ENCODE measurements at regions not wholly inside any gene's neighbourhood (a gene's known extent, or its start where the extent isn't known, plus 50 kb on each side); places are given as distances from the start of the nearest gene placed in this dataset.
"Not testable (repeated sequence)": the region's sequence is repeated elsewhere in the genome, so short reads cannot be mapped to it uniquely, and the experiment has no call there.

- H3K27ac Mint-ChIP-seq, DNase-seq: not testable (repeated sequence)
Observed at GRCh38 chr14:66278418-66278817, 207.8 kb upstream of the CCDC196 start.

GRCh38 chr14:66281036-66281776, 205.0 kb upstream of the CCDC196 start:
- no peak for DNase-seq
- H3K4me1 Mint-ChIP-seq: no peaks in the 10 kb centered on the region
- H3K36me3 Mint-ChIP-seq: peaks cover 10% of the 10 kb centered on the region
- H3K27ac Mint-ChIP-seq: no peak overlapping the region
- no peak overlapping the region for H3K4me3 Mint-ChIP-seq
- no peaks in the 10 kb centered on the region for H3K27me3 Mint-ChIP-seq
- peaks cover 4% of the 10 kb centered on the region for H3K9me3 Mint-ChIP-seq

More at GRCh38 chr14:66278418-66278817, 207.8 kb upstream of the CCDC196 start:
- H3K4me1 Mint-ChIP-seq, H3K36me3 Mint-ChIP-seq, H3K27me3 Mint-ChIP-seq, H3K9me3 Mint-ChIP-seq, H3K4me3 Mint-ChIP-seq: not testable (repeated sequence)

GRCh38 chr14:66284346-66284745, 201.8 kb upstream of the CCDC196 start:
- no peak for DNase-seq
- H3K4me1 Mint-ChIP-seq: no peaks in the 10 kb centered on the region
- no peaks in the 10 kb centered on the region for H3K27me3 Mint-ChIP-seq
- peaks cover 4% of the 10 kb centered on the region for H3K36me3 Mint-ChIP-seq
- peaks cover 2% of the 10 kb centered on the region for H3K9me3 Mint-ChIP-seq
- H3K4me3 Mint-ChIP-seq: no peak overlapping the region
- H3K27ac Mint-ChIP-seq: no peak overlapping the region

- no peak overlapping the region for H3K4me3 Mint-ChIP-seq
- H3K27ac Mint-ChIP-seq: no peak overlapping the region
- no peaks in the 10 kb centered on the region for H3K36me3 Mint-ChIP-seq
- H3K4me1 Mint-ChIP-seq: no peaks in the 10 kb centered on the region
- no peaks in the 10 kb centered on the region for H3K9me3 Mint-ChIP-seq
- no peak for DNase-seq
- no peaks in the 10 kb centered on the region for H3K27me3 Mint-ChIP-seq
Observed at GRCh38 chr14:66288511-66288910, 197.7 kb upstream of the CCDC196 start.

GRCh38 chr14:66291756-66292155, 194.4 kb upstream of the CCDC196 start:
- no peaks in the 10 kb centered on the region for H3K9me3 Mint-ChIP-seq
- H3K4me3 Mint-ChIP-seq: no peak overlapping the region
- no peaks in the 10 kb centered on the region for H3K27me3 Mint-ChIP-seq
- DNase-seq: no peak
- H3K36me3 Mint-ChIP-seq: no peaks in the 10 kb centered on the region
- H3K4me1 Mint-ChIP-seq: no peaks in the 10 kb centered on the region
- H3K27ac Mint-ChIP-seq: no peak overlapping the region

- H3K9me3 Mint-ChIP-seq: peaks cover 2% of the 10 kb centered on the region
- H3K36me3 Mint-ChIP-seq: peaks cover 1% of the 10 kb centered on the region
- H3K4me1 Mint-ChIP-seq: no peaks in the 10 kb centered on the region
- DNase-seq: no peak
- no peak overlapping the region for H3K4me3 Mint-ChIP-seq
- H3K27ac Mint-ChIP-seq: no peak overlapping the region
- H3K27me3 Mint-ChIP-seq: no peaks in the 10 kb centered on the region
Observed at GRCh38 chr14:66293533-66294105, 192.6 kb upstream of the CCDC196 start.

GRCh38 chr14:66295386-66295785, 190.8 kb upstream of the CCDC196 start:
- Mint-ChIP-seq H3K36me3 (peaks cover 3% of the 10 kb centered on the region), H3K9me3 (peaks cover 9% of the 10 kb centered on the region), H3K4me1 (no peaks in the 10 kb centered on the region), H3K27me3 (no peaks in the 10 kb centered on the region), H3K27ac (no peak overlapping the region), H3K4me3 (no peak overlapping the region)
- DNase-seq: no peak

- H3K4me3 Mint-ChIP-seq: no peak overlapping the region
- H3K27me3 Mint-ChIP-seq: no peaks in the 10 kb centered on the region
- H3K9me3 Mint-ChIP-seq: peaks cover 13% of the 10 kb centered on the region
- no peak for DNase-seq
- H3K27ac Mint-ChIP-seq: no peak overlapping the region
- H3K4me1 Mint-ChIP-seq: no peaks in the 10 kb centered on the region
- peaks cover 5% of the 10 kb centered on the region for H3K36me3 Mint-ChIP-seq
Observed at GRCh38 chr14:66300886-66301285, 185.3 kb upstream of the CCDC196 start.

GRCh38 chr14:66306101-66306500, 180.1 kb upstream of the CCDC196 start:
- no peak overlapping the region for H3K27ac Mint-ChIP-seq
- peaks cover 6% of the 10 kb centered on the region for H3K36me3 Mint-ChIP-seq
- H3K9me3 Mint-ChIP-seq: peaks cover 8% of the 10 kb centered on the region
- no peak for DNase-seq
- H3K27me3 Mint-ChIP-seq: no peaks in the 10 kb centered on the region
- no peak overlapping the region for H3K4me3 Mint-ChIP-seq
- H3K4me1 Mint-ChIP-seq: no peaks in the 10 kb centered on the region

- no peak overlapping the region for H3K4me3 Mint-ChIP-seq
- H3K4me1 Mint-ChIP-seq: no peaks in the 10 kb centered on the region
- no peaks in the 10 kb centered on the region for H3K27me3 Mint-ChIP-seq
- peaks cover 4% of the 10 kb centered on the region for H3K9me3 Mint-ChIP-seq
- H3K27ac Mint-ChIP-seq: no peak overlapping the region
- H3K36me3 Mint-ChIP-seq: peaks cover 4% of the 10 kb centered on the region
- no peak for DNase-seq
Observed at GRCh38 chr14:66311058-66311457, 175.1 kb upstream of the CCDC196 start.

GRCh38 chr14:66311990-66312389, 174.2 kb upstream of the CCDC196 start:
- Mint-ChIP-seq H3K27me3 (no peaks in the 10 kb centered on the region), H3K27ac (no peak overlapping the region), H3K4me1 (no peaks in the 10 kb centered on the region), H3K4me3 (no peak overlapping the region), H3K9me3 (peaks cover 3% of the 10 kb centered on the region), H3K36me3 (peaks cover 2% of the 10 kb centered on the region)
- DNase-seq: no peak

- Mint-ChIP-seq H3K4me3 (no peak overlapping the region), H3K4me1 (no peaks in the 10 kb centered on the region), H3K27me3 (no peaks in the 10 kb centered on the region), H3K36me3 (peaks cover 3% of the 10 kb centered on the region), H3K27ac (no peak overlapping the region), H3K9me3 (peaks cover 6% of the 10 kb centered on the region)
- DNase-seq: no peak
Observed at GRCh38 chr14:66312451-66312850, 173.7 kb upstream of the CCDC196 start.

GRCh38 chr14:66315098-66315497, 171.1 kb upstream of the CCDC196 start:
- Mint-ChIP-seq H3K27ac (no peak overlapping the region), H3K4me3 (no peak overlapping the region), H3K27me3 (no peaks in the 10 kb centered on the region), H3K9me3 (peaks cover 12% of the 10 kb centered on the region), H3K36me3 (peaks cover 7% of the 10 kb centered on the region), H3K4me1 (no peaks in the 10 kb centered on the region)
- DNase-seq: no peak

- H3K27ac Mint-ChIP-seq: no peak overlapping the region
- H3K9me3 Mint-ChIP-seq: peaks cover 16% of the 10 kb centered on the region
- H3K36me3 Mint-ChIP-seq: peaks cover 7% of the 10 kb centered on the region
- no peaks in the 10 kb centered on the region for H3K27me3 Mint-ChIP-seq
- no peak overlapping the region for H3K4me3 Mint-ChIP-seq
- DNase-seq: no peak
- no peaks in the 10 kb centered on the region for H3K4me1 Mint-ChIP-seq
Observed at GRCh38 chr14:66315548-66315947, 170.6 kb upstream of the CCDC196 start.

- no peaks in the 10 kb centered on the region for H3K4me1 Mint-ChIP-seq
- no peaks in the 10 kb centered on the region for H3K27me3 Mint-ChIP-seq
- peaks cover 5% of the 10 kb centered on the region for H3K36me3 Mint-ChIP-seq
- peaks cover 14% of the 10 kb centered on the region for H3K9me3 Mint-ChIP-seq
- no peak overlapping the region for H3K4me3 Mint-ChIP-seq
- DNase-seq: no peak
- H3K27ac Mint-ChIP-seq: no peak overlapping the region
Observed at GRCh38 chr14:66322564-66322963, 163.6 kb upstream of the CCDC196 start.

GRCh38 chr14:66330228-66330627, 155.9 kb upstream of the CCDC196 start:
- H3K36me3 Mint-ChIP-seq: peaks cover 3% of the 10 kb centered on the region
- H3K27me3 Mint-ChIP-seq: no peaks in the 10 kb centered on the region
- no peak overlapping the region for H3K27ac Mint-ChIP-seq
- H3K4me3 Mint-ChIP-seq: no peak overlapping the region
- H3K9me3 Mint-ChIP-seq: peaks cover 1% of the 10 kb centered on the region
- no peaks in the 10 kb centered on the region for H3K4me1 Mint-ChIP-seq
- DNase-seq: no peak

Data from activated naive CD8-positive, alpha-beta T cell treated with anti-CD3 and anti-CD28 coated beads for 36 hours (primary cell).